PC-3 (cell line): ENCODE measurements at regions not wholly inside any gene's neighbourhood (a gene's known extent, or its start where the extent isn't known, plus 50 kb on each side); places are given as distances from the start of the nearest gene placed in this dataset.

Experiments used
- EZH2 ChIP-seq: fragments of 300-600 bp; sonication (generic); IDR thresholded peaks from one replicate; pipeline ENCODE4 v1.6.1; 2017; ENCODE audit warnings: antibody characterized with exemption, mild to moderate bottlenecking, low read length; ENCODE audit not compliant: unreplicated experiment
- TF ChIP-seq, protein P1 (sequence below): fragments of 300-600 bp; sonication (generic); conservative IDR thresholded peaks from 2 replicates; pipeline ENCODE4 v1.5.1; 2017; ENCODE audit warnings: antibody characterized with exemption, low read depth, mild to moderate bottlenecking, low read length

DNA sequence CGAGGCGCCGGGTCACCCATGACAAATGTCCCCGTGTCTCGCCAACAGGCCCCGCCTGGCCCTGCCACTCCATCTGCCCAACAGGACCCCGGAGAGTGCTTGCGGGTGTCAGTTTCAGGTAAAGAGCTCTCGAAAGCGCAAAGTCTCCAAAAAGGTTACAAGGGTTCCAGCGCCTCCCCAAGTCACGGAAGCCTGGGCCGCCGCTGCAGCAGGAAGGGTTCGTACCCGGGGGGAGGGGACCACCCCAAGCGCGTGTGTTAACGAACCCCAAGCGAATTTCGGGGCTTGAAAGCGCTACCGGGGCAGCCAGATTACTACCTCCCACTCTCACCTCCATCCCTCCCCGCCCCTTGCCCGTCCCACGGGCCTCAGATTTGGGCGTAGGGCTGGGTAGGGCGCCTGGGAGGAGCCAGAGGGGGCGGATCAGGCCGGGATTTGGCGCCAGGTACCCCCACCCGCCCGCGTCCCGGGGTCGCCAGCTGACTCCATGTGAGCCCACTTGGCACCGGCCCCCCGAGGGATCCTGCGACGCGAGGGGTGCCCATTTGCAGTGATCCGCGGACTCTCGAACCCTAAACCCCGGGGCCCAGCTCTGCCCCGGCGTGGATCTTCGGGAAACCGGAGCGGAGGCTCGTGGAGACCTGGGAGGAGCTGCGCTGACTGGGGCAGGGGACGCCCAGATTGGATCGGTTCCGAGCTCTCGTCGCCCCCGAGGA lies 85.9 kb downstream of the NR2F2 start:
- TF ChIP-seq, protein P1, sequence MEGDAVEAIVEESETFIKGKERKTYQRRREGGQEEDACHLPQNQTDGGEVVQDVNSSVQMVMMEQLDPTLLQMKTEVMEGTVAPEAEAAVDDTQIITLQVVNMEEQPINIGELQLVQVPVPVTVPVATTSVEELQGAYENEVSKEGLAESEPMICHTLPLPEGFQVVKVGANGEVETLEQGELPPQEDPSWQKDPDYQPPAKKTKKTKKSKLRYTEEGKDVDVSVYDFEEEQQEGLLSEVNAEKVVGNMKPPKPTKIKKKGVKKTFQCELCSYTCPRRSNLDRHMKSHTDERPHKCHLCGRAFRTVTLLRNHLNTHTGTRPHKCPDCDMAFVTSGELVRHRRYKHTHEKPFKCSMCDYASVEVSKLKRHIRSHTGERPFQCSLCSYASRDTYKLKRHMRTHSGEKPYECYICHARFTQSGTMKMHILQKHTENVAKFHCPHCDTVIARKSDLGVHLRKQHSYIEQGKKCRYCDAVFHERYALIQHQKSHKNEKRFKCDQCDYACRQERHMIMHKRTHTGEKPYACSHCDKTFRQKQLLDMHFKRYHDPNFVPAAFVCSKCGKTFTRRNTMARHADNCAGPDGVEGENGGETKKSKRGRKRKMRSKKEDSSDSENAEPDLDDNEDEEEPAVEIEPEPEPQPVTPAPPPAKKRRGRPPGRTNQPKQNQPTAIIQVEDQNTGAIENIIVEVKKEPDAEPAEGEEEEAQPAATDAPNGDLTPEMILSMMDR: no peak
- no peak for TF ChIP-seq EZH2
